ENCODE measurements at regions not wholly inside any gene's neighbourhood (a gene's known extent, or its start where the extent isn't known, plus 50 kb on each side); places are given as distances from the start of the nearest gene placed in this dataset.
A peak's percentile ranks its signal among the peaks of the same experiment; 100 is the strongest.

DNA sequence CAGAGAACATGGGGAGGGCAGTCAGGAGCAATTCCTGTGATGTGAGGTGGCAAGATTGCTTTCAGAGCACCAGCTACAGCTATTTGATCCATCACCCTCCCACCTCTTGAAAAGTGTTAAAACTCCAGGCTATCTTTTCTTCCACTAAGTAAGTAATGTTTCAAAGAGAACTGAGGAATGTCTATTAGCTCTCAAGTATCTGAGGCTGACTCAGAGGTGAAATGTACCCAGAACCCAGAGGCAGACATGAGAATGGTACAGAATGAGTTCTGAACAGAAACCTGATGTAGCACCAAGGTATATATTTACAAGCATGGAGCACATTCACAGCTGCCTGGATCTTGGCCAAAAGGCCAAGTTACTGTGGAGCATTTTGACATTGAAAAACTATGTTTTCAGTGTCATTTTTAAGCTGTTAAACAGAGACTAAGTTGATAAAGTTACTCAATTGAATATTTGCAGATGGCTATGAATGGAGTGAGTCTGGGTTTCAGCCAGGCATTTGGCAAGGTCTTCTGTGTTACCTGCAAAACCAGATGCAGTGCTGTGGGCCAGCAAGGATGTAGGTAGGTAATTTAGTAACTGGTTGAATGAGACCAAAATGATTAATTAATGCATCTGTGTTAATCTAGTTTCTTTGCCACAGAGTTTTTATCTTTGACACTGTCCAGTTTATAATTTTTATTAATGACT is 227.7 kb upstream of the CD96 start:
- DNase-seq = no peak

GRCh38 chr3:111314898-111315297 is 227.1 kb upstream of the CD96 start:
- peak; percentile 36 for DNase-seq

DNA sequence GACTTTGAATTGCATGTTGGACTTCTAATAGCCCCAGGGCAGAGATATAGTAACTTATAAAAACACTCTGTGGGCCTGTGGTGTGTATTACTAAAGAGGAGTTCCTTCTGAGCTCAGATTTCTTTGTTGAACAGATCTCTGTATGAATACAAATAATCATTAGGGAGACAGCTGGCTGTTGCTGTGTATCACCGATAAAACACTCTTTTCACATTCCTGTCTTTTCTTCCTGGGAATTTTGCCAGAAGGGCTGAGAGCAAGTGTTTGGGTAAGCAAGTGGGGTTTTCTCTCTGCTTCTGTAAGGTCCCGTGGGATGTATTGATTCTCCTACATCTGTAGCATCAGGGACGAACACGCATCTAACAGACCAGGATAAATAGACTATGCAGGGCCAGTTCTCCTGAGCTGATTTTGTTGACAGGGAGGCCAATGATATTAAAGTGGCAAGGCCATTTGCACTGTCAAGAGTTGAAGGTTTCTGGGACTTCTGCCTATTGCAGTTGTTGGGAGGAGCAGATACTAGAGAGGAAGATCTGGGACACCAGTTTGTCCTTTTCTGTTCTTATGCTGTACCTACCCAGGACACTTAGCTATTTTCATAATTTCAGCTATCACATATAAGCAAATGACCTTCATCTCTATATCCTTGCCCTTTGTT is 225.9 kb upstream of the CD96 start:
- DNase-seq = no peak

- DNase-seq = no peak
These were observed 223.7 kb upstream of the CD96 start for GRCh38 chr3:111318289-111318688.

GRCh38 chr3:111319598-111319997 is 222.4 kb upstream of the CD96 start:
- no peak for DNase-seq

DNA sequence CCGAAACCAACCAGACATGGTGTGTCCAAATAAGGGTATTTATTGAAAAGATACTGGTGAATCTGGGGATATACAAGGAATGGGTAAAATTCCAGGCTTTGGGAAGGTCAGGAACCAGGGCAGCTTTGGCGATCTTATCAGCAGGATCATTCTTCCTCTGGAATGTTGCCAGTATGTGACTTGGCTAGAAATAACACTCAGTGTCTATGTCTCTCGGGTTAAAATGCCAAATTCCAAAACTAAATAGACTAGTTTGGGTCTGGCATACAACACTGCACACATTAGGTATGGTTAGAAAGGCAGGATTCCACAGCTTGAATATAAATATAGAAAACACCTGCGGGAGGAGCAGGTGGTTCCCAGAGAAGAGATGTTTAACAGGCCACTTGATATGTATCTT is 220.2 kb upstream of the CD96 start:
- DNase-seq = no peak

DNA sequence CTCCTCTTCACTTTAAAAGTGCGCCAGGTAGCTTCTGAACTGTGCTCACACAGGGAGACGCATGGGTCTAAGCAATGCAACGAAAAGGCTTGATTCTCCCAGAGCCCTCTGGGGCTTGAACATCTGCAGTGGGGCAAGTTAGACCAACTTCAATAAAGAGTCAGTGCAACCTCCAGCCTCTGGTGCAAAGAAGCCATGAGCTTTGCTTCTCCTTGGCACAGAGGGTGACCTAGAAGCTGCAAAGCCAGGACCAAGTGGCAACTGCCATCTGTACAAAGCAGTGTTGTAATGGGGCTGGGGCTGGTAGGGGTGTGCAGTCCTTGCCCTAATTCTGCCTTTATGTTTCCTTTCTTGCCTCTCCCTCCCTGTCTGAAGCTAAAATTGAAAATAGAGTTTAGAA is 219.0 kb upstream of the CD96 start:
- DNase-seq = no peak

- no peak for DNase-seq
These were observed 217.8 kb upstream of the CD96 start for GRCh38 chr3:111324151-111324550.

DNA sequence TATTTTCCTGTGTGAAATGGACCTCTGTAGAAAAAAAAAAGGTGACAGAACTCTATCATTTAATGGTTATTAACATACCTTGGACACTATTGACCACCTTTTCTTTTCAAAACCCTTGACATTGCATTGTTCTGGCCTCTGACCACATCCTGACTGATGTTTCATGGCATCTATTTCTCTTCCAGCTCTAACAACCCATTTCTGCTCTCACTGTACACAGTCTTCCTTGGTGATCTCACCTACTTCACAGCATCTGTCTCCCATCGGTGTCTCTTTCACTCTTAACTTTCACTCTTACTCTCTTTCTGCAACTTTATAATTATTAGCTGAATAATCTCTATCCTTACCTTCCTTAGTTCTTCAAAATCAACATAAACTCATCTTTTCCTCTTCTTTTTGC is 217.4 kb upstream of the CD96 start:
- DNase-seq = no peak

DNA sequence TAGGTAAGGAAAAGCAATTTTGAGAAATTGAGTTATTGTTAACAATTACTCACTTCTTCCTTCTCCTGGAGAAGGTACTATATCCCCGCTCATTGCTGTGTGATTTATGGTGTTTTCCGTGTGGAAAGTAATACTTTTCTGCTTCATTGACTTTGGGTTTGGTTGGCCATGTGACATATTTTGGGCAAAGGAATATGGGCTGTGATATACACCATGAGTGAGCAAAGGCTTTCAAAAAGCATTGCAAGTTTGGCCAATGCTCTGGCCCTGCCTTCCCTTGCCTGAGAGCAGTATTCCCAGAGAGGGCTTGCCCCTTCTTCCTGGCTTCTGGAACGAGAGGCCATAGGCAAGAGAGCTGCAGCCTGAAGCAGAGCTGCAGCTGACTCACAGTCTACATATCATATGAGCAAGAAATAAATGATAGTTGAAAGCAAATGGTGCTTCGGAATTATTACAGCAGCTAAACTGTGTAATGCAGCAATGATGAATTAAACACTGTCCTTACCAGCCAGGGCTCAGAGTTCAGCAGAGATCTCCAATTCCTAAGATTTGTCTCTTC is 216.8 kb upstream of the CD96 start:
- DNase-seq = no peak

GRCh38 chr3:111326144-111326995 is 215.6 kb upstream of the CD96 start:
- DNase-seq = no peak

DNA sequence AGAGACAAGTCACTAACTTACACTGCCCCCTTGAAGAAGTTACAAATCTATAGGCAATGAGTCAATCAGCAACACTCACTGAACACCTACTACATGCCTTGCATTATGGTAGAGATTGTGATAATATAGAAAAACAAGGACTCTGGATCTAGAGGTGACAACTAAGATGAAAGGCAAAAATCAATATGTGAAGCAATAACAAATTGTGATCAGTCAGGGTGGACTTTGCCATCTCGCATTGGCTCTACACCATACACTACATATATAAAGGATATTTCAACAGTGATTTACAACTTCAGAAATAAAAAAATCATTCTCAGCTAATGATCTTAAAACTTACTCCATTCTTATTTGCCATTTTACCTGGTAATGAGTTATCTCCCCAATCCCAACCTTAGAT is 210.7 kb upstream of the CD96 start:
- no peak for DNase-seq

GRCh38 chr3:111331912-111332311 is 210.1 kb upstream of the CD96 start:
- DNase-seq = no peak

DNA sequence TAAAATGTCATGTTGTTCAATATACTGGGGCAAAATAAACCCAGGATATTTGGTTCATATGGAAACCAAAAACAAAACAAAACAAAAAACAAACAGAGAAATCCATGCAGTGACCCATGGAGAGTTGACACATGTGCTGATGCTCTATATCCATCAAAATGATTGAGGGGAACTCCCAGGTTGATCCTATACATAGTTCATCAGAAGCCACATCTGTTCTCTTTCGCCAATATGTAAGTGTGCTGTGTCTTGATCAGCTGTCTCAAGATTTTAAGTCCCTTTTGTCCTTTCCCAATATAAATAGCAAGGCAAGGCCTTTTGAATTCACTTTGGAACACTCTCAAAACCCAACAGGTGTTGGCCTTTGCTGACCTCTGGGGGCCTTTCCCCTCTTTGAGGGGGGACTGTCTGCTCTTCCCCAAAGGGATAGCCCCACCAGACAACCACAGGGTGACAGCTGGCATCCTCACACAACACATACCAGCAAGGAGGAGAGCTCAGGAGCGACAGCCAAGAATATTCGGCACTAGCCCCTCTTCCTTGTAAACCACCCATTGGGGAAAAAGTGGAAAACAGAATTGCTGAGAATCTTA is 209.4 kb upstream of the CD96 start:
- DNase-seq = no peak

DNA sequence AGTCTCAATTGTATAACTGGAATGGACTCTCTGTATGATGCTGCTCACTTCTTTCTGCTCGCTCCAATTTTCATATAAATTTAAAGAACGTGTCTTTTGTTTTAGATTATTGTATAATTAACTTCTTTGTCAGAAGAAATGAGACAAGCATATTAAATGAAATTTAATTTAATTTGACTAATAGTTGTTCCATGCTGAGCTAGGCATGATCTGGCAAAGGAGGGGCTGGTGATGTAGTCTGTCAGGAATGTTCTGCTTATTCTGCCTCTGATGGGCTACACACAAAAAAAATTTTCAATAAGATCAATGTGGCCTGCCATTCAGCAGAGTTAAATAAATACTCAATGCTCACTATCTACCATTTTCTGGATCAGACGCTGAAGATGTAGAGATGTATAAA is 208.4 kb upstream of the CD96 start:
- DNase-seq = no peak

DNA sequence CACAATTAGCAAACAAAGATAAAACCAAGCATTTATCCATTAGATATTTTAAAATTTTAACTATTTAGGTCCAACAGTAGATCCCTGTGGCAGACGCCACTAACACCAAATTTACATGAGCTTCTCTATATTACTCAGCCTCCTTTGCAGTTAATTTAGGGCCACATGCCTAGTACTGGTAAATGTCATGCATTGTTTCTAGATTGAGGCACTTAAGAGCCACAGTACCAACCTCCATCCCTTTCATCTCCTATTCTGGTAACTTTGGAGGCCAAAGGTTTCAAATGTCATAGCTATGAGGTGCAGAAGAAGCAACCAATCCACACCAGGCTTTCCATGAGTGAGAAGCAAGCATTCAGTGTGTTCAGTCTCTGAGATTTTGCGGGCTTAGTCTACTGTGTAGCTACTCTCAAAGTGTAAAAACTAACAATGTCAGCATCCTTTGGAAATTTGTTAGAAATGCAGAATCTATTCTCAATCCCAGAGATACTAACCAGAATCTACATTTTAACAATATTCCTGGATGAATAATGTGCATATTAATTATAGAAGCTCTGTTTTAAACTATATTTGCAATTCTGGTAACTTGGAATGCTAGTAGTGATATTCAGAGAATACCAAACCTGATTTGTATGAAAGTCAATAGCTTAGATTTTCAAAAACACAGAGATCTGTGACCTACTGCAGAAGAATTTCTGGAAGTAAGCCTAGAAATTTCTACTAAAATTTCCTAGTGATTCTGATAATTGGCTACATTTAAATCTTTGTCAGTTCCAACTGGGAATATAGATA is 206.3 kb upstream of the CD96 start:
- DNase-seq = no peak

DNA sequence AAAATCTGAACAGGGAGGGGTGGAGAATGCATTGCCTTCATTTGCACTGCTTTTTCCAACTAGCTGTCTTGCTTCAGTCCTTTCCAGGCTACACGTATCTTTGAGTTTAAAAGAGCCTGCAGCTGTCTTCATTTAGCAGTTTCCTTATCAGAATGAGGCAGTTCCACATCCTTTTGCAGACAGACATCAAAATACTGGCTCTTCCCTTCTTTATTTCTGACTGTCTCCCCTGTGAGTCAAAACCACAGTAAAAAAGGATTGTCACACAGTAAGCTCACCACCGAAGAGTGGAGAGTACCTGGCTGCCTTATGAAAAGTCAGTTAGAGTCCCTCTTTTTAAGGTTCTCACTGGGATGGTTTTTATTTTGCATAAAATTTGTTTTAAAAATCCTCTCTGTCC is 205.5 kb upstream of the CD96 start:
- DNase-seq = no peak

DNA sequence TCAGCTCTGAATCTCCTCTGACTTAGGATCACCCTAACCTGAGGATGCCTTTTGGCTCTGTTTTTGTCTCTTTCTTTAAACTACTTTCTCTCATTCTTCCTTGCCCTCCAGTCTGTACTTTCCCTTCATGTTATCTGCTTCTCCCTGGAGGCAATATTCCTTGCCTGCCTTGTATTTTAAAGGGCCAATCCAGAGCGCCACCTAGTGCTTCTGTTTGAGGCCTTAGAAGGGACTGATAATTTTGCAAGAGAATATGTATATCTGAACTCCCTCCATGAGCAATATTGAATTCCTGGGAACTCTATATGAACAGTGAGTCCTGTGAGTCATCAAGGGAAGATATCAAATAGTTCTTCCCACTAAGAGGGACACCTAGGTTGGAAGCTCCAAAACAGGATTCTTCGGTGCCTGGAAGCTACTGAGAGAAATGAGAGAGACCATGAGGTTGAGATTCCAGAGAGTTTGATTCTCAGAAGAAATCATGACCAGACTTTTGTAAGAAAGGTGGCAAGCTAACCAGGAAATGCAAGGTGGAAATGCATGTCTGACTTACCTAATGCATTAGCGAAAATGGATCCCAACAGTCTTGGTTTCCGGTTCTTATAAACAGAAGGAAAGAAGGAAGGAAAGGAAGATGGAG is 203.8 kb upstream of the CD96 start:
- peak; percentile 33 for DNase-seq

- no peak for DNase-seq
These were observed 203.0 kb upstream of the CD96 start for GRCh38 chr3:111339017-111339416.

- DNase-seq = no peak
These were observed 190.7 kb upstream of the CD96 start for GRCh38 chr3:111351334-111351733.

GRCh38 chr3:111352585-111352984 is 189.4 kb upstream of the CD96 start:
- DNase-seq = no peak

Data from hindlimb muscle (tissue), 1 donor.